ENCODE measurements at regions not wholly inside any gene's neighbourhood (a gene's known extent, or its start where the extent isn't known, plus 50 kb on each side); places are given as distances from the start of the nearest gene placed in this dataset.

GRCh38 chr7:19928247-19928646 lies 154.8 kb upstream of the TMEM196 start:
- TF ChIP-seq POLR2A (IDR thresholded peaks at IDR 0.05) (no peak), CTCF (IDR thresholded peaks at IDR 0.05) (no peak)
